Fibroblast of the conjunctiva (primary cell): ENCODE measurements at regions not wholly inside any gene's neighbourhood (a gene's known extent, or its start where the extent isn't known, plus 50 kb on each side); places are given as distances from the start of the nearest gene placed in this dataset.

Experiments used
- DNase-seq: peaks from one replicate; pipeline ENCODE4 v3.0.0-alpha.2; 2010; ENCODE audit warnings: low read depth

DNA sequence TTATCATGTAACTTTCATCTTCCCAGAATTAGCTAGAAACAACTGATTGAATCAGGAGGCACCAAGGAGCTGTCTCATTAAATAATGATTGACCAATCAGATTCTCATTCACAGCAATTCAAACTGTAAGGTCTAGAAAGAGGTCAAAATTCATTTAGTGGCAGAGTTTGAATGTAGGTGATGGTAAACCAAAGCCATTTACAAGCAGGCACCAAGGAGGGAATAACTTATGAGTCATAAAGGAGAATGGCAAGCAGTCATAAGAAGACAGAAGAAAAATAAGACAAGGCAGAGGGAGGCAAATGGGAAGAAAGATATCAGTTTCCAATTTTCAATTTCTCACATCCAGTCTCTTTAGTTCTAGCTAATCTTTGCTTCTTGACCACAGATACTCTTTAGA, 52.9 kb upstream of the DEFB112 start:
- no peak for DNase-seq

DNA sequence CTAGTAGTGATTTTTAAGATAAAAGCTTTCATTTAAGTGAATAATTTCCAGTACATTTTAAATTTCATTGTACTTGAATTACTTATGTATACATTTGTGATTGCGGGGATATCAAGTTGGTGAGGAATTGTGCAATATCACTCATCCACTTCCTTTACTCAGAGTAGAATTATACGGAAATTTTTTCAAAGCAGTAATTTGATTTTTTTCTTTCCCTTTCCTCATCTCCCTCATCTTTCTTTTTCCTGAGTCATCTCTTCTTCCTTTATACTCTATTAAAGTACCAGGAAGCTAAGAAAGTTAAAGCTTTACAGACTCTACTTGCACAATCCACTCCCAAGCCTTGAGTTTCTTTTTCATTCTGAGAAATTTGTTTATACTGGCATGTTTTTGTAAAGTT, 60.9 kb upstream of the DEFB112 start:
- DNase-seq: no peak

DNA sequence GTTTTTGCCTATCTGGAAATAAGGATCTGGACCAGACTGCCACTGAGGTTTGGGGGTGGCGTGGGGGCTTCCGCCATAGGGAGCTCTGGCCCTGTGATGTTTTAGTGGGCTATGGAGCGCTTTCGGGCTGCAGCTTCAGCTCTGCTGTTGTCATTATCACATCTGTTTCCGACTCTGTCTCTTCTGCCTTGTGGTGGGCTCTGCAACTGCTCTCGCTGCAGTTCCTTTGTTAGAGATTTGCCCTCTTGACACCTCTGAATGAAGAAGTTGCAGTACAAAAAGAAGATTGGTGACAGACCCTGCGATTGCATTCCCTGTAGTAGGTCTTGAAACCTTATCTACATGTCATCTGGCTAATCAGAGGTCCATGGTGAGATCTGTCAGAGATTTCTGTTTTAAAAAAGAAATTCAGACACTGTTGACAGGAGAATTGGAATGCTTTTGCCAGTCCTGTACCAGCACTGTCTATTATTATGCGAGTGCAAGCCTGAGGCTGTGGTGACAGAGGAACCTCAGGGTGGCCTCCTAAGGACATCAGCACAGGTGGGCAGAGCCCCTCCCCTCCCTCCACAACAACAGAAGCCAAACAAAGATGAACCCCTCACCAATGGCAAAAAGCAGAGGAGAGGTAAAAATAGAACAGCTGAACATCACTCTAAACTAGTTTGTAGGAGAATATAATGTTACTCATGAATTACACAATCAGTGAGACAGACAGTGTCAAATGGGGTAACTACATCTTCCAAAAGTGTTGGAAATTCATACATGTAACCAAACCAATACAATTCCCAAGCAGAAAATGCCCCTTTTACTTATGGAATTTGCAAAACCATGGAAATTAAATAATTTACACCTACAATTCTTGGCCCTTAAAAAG, 63.5 kb upstream of the DEFB112 start:
- no peak for DNase-seq

DNA sequence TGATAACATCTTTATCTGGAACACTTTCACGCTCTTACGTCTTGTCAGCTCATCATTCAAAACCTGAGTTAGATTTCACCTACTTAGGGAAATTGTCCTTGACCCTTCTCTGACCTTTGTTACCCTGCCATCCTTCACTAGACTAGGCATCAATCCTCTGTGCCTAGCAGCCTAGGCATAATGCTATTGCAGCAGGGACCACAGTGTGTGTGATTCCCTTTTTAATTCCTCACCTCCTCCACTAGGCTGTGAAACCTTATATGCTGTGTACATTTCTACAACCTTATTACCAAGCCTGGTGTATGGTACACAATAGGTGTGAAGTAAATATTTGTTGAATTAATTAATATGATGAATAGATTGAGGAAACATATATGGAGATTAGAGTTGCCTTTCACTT, 66.7 kb upstream of the DEFB112 start:
- DNase-seq: no peak

DNA sequence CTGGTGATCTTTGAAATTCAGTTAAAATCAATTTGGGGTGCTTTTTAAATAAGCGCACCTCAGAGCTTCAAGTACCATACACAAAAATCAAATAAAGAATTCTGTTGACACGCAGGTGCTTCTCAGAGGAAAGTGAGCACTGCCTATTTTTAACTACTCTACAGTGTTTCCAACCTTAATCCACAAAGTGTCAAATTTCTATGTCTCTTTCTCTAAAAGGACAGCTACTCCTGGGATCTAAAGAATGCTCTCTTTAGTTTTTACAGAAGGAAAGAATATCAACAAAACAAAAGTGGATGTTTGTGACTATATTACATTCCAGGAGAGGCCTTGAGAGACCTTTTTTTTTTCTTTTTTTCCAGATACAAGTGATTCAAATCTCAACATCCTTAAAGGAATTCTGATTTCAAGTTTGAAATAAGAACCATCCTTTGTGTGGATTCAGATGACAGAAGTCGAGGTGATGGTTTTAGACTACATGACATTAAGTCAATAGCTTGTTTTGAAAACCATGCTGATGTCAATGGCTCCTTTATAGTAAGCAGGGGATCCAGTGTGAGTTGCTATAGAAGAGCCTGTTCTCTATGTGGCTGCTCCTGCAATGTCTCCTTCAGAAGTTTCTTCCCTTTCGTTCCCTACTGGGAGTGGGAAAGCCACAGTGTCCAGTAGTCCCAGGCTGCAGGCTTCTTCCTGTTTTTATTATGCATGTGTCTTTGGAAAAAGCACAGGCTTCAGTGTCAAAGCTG, 67.2 kb upstream of the DEFB112 start:
- DNase-seq: no peak

DNA sequence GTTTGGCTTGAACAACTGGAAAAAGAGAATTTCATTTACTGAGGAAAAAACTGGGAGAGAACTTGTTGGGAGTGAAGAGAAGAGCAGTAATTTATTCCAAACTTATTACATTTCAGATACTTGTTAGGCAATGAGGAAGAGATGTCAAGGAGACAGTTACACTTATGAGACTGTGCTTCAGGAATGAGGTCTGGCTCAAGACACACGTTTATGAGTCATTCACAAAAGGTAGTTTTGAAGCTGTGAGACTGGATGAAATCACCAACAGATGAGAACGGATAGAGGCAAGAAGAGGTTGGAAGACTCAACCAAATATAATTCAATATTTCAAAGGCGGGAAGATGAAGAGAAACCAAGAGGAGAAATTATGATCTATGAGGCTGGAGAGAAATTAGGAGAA, 70.6 kb upstream of the DEFB112 start:
- no peak for DNase-seq

DNA sequence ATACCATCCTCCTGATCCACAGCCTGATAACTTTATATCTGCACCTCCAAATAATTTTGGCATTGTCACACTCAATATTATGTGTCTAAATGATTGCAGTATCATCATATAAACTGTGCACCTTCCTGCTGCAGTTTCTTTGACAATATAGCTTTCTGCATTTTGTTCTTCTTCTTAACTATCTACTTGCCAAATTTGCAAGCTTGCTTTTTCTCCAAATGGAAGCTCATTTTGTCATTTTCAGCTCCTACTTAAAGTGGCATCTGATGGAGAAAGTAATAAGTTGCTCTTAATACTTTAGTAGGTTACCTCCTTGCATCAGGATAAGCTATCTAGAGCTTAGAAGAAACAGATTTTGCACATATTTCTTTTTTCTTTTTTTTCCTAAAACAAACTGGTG, 74.0 kb upstream of the DEFB112 start:
- no peak for DNase-seq

DNA sequence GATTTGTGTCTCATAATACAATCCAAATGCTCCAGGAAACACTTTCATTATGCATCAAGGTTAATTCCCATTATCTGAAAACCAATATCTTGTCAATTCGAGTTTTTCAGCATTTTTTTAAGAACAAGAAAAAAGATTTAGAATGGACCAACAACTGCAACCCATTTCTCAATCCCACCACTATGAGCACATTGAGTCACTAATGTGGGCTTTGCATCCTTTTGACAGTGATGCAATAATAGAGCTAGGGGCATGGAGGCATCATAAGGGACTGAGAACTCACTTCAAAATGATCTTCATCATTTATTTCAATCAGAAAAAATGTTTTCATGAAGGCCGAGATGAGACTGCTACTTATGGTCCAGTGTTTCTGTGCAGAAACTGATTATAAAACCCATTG, 74.8 kb upstream of the DEFB112 start:
- DNase-seq: no peak

DNA sequence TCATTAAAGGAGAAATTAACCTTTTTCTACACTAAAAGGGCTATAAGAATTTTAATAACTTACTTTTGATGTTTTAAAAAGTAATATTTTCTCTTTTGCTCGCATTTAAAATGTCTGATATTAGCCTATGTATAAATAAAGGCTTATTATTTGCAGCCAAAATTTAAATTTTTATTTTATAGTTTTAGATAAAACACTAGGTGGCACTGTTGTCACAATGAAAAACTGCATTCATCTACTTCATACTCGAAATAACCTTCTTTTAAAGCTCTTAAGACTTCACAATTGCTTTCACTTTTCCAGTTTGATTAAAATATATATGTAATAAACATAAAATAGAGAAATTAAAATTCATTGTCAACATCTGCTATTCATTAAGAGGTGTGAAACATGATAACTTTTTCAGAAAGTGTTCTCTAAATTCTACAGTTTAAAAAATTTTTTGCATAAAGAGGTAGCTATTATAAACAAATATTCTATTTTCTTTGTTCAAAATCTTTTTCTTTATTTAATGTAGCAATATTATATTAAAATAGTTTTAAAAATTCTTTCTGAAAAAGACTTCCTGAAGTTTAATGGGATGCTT, 78.8 kb upstream of the DEFB112 start:
- peak; percentile 4 for DNase-seq

DNA sequence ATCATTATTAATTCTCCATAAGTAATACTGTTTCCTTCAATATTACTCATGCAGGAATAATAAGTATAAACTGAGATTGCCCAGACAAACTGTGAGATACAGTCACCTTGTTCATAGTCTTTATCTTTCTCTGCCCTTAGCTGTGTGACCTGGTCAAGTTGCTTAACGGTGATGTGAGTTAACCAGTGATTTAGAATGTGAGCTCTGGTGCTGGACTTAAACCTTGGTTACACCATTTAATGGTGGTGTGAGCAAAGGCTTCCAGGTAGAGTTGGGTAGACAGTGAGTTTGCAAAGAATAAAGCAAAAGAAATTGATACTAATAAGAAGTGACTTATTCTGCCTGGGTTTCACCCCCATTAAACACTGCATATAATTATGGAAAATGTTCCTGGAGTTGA, 86.2 kb upstream of the DEFB112 start:
- DNase-seq: no peak

DNA sequence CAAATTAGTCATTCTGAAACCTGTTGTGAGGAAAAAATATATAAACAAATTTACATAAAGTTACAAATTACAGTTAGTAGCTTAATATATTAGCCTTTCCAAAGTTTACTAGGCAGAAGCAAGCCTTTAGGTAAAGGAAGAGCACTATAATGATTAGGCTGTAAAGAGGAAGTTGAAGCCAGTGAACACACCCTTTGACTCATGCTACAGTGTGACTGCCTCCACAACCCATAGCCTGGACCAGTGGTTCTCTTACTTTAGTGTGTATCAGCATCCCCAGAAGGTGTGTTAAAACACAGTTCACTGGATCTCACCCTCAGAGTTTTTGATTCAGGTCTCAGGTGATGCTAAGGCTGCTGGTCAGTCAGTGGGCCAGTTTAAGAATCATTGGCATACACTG, 91.4 kb upstream of the DEFB112 start:
- no peak for DNase-seq

DNA sequence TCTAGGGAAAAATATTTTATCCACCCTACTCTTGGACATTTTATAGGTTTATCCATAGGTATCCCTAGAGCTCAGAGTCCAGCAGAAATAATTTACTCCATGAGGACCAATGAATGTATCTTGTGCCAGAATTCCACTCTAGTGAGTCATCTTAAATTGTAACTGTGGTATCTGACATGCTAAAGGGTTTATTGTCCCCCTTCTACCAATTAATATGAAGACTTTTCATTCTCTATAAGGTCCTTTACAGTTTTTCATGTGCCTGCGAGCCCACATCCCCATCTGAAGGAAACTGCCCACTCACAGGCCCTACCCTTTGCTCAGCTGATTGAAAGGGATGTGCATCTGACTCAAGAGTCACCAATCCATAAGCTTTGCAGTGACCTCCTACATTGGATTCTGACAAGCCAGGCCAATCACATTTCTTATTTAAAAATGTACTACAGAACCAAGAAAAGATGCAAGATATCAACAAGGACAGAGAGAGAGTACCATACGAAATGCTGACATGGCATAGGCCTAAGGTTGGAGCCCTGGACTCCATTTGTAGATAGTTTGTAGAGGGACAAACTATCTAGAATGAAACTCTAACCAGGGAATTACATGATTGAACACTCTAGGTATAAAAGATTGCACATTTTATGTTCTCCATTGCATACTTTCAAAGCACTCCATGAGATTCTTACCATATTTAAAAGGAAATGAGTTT, 93.4 kb upstream of the DEFB112 start:
- no peak for DNase-seq

DNA sequence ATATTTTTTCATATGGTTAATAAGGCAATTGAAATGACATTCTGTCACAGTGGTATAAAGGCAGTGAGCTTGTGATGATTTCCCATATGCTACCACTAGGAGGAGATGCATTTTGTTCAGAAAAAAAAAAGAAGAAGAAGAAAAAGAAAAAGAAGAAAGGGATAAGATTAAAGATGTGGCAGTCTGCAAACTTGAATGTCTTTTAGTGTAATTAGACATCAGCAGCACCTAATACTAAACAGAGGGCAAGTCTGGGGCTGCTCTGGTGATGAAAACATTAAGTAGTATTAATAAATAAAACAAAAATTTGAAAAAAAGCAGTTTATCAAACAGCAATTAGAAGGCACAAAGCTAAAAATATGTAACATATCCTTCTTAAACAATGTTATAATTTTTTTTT, 95.4 kb upstream of the DEFB112 start:
- DNase-seq: no peak

DNA sequence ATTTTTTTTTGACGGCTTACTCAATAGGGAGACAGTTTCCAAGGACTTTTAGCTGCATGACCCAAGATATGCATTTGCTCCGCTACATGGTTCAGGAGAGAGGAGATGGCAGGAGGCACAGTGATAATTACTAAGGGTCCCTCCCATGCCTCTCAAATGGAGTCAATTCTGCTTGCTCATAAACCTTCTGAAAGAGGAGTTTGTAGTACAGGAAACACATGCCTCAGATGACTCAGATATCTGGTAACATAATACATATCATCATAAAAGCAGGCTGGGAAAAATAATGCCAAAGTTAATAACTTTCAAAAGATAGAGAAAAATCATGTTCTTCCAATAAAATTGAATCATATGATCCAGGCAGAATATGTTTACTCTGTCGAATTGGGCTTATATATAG, 97.6 kb upstream of the DEFB112 start:
- DNase-seq: no peak

DNA sequence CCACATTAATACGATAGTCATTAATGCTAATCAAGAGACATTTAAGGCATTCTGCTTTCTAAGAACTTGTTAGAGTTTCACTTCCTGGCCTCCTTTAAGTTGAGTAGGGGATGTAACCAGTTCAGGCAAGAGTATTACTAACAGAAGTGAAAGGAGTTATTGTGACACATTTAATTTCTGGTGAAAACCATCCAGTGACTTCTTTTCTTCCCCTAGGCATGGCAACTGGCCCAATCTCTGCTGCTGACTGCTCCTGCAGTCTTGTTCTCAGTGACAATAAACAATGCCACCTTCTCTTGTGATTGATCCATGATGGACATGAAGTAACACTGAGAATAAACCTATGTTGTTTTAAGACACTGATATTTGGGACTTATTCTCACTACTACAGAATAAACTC, 130.9 kb upstream of the DEFB112 start:
- no peak for DNase-seq

DNA sequence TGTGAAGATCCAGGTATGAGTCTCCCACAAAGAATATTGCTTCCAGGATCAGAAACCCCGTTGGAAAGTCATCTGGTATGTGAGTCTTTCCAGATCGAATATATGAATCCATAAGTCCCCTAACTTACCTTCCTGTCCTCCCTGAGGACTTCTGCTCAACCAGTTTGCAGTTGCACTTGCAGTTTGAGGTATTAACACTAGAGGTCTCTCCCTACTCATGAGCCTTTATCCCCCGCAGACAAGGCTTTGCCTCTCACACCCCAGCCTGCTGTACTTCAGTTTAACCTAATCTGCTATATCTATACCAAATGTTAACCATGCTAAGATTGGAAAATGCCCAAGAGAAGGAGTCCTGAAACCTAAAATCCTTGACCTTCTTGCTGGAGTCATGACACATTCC, 135.3 kb upstream of the DEFB112 start:
- DNase-seq: no peak

DNA sequence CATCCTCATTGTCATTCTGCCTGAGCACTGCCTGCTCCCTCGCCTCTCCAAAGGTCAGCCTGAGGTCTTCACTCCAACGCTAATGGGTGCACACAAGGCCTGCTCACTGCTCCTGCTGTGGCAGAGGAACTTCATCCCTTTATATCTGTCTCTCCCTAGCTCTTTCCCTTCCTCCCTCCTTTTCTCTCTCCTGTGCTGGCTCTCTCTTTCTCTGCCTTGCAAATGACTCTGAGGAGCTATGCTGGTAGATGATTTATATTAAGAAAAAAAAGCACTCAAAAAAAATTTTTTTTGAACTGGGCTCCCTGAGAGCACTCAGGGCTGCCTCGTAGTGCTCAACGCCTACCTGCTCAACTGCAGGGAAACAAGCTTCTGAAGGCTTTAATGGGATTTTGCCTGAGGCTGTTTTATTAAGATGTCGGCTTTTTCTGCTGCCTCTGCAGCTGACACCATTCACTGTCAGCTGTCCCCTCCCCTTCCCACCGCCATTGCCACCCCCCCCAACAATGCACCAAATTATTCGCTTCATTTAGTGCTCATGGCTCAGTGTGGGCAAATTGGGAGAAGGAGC, 137.7 kb upstream of the DEFB112 start:
- DNase-seq: no peak

DNA sequence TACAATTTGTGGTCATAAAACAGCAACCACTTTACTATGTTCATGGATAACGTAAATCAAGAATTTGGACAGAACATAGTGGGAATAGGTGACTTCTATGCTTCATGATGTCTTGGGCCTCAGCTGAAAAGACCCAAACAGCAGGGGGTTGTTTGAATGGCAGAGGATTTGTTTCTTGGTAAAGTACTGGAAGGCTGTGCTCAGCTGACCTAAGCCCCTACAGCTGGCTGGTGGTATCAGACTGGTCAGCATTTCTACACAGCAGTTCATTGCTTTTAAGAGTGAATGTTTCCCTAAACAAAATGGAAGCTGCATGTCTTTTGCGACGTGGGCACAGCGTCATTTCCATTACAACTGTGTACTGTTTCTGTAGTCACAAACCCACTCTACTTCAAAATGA, 148.5 kb upstream of the DEFB112 start:
- no peak for DNase-seq

DNA sequence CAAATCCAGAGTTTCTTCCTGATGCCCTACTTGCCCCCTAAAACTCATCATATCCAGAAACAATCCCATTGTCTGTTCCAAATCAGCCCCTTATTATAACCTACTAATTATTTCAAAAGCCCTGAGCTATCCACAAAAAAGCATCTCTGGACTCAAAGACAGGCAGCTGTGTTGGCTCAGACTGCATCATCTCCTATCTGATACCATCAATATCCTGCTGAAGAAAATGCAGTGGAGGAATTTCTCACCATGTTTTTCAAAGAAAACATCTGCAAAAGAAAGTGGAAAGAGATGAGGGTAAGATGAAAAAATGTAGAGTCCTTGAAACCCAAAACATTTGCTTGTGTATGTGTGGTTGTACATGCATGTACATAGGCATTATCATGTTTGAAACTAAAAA, 153.0 kb upstream of the DEFB112 start:
- DNase-seq: no peak

DNA sequence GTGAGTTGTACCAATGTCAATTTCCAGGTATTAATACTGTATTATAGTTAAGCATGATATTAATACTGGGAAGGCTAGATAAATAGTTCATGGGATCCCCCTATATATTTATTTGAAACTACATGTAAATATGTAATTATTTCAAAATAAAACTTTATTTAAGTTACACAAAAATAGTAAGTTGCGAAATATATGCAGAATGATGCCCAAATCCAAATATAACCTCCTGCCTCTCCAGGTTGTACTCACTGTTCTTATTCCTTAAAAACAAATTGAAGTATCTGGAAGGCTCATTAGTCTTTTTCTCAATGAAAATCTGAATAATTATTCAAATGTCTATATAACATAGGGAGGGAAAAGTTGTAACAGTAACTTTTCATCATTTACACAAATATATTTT, 161.9 kb upstream of the DEFB112 start:
- no peak for DNase-seq

DNA sequence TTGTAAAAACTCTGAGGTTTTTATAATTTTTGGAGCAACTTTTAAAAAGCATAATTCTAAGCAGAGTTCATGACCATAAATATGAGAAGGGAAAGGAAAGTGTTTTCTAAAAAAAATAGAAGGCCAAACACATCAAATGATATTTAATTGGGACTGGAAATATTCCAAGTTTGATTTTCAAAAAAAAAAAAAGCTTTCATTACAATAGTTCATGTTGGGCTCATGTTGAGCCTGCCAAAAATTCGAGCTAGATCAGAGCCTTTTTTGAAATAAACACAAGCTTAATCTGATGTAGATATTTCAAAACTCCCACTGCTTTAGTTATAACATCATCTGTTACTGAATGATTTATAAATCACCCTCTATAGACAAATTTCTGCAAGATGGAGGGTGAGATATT, 163.4 kb upstream of the DEFB112 start:
- DNase-seq: no peak

DNA sequence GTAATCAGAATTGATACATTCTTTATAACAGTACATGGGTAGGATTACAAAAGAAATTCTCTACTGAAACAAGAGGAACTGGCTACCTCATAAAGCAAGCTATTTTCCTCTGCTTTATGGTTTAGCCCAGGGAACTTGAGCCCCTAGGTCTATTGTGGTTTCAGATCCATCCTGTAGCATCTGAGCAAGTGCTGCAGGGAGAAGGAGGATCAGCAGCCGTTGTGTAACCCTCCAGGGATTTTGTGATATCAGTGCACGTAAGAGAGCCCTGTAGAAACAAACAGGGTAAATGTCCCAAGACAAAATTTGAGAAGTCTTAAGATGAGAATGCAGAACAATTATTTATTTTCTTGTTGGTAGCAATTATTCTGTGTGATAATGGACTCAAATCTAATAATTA, 165.2 kb upstream of the DEFB112 start:
- DNase-seq: no peak
